ENCODE measurements at regions not wholly inside any gene's neighbourhood (a gene's known extent, or its start where the extent isn't known, plus 50 kb on each side); places are given as distances from the start of the nearest gene placed in this dataset.

- no peak for TF ChIP-seq CTCF (IDR thresholded peaks at IDR 0.05)
- no peak for TF ChIP-seq SIN3A (IDR thresholded peaks at IDR 0.05; ENCODE audit: borderline replicate concordance, insufficient read depth, low read depth, low read length)
- no peak for TF ChIP-seq POLR2AphosphoS5 (IDR thresholded peaks at IDR 0.05; ENCODE audit: low read depth, low read length)
Observed at GRCh38 chr14:27049701-27050100, 451.9 kb upstream of the NOVA1 start.
